ENCODE measurements at regions not wholly inside any gene's neighbourhood (a gene's known extent, or its start where the extent isn't known, plus 50 kb on each side); places are given as distances from the start of the nearest gene placed in this dataset.
"Not testable (repeated sequence)": the region's sequence is repeated elsewhere in the genome, so short reads cannot be mapped to it uniquely, and the experiment has no call there.

DNA sequence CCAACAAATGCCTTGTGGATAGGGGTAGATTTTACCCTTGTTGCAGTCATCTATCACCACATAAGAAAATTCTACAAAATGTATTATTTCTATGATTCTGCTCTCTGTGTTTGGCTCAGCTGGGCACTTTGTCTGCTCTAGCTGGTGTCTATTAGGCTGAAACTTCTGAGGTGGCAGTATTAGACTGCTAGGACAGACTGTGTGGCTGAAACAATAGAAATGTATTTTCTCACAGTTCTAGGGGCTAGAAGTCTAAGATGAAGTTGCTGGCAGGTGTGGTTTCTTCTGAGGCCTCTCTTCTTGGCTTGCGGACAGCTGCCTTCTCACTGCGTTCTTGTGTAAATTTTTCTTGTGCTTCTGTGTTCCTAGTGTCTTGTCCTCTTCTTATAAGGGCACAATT lies 1139.6 kb upstream of the LRRTM3 start:
- Histone ChIP-seq H3K27me3 (ENCODE audit: control insufficient read depth, insufficient read depth, low read length) (no peaks in the 10 kb centered on the region), H3K36me3 (ENCODE audit: control insufficient read depth, insufficient read depth, low read length) (no peaks in the 10 kb centered on the region), H3K4me3 (ENCODE audit: low read depth, low read length) (no peak overlapping the region)
- FAIRE-seq (no peak), DNase-seq (ENCODE audit: low read depth) (no peak)
- TF ChIP-seq, protein P1, sequence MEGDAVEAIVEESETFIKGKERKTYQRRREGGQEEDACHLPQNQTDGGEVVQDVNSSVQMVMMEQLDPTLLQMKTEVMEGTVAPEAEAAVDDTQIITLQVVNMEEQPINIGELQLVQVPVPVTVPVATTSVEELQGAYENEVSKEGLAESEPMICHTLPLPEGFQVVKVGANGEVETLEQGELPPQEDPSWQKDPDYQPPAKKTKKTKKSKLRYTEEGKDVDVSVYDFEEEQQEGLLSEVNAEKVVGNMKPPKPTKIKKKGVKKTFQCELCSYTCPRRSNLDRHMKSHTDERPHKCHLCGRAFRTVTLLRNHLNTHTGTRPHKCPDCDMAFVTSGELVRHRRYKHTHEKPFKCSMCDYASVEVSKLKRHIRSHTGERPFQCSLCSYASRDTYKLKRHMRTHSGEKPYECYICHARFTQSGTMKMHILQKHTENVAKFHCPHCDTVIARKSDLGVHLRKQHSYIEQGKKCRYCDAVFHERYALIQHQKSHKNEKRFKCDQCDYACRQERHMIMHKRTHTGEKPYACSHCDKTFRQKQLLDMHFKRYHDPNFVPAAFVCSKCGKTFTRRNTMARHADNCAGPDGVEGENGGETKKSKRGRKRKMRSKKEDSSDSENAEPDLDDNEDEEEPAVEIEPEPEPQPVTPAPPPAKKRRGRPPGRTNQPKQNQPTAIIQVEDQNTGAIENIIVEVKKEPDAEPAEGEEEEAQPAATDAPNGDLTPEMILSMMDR (IDR thresholded peaks at IDR 0.05; ENCODE audit: insufficient read depth, low read length, severe bottlenecking) = no peak

DNA sequence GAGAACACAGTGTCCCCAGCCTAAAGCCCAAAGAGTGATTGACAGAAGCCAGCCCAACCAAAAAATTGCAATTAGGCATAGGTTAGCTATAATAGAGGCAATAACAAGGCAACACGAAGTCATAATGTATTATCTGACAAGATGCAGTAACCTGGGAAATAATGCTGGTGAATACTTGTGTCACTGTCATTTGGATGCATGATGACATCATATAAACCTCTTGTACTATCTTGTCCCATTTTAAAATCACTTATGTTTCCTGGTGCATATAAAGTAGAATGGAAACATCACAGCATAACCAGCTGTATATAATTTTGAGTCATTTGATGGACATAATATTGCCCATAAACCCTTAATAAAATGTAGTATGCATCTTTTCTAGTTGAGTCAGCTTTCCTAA lies 1138.3 kb upstream of the LRRTM3 start:
- Histone ChIP-seq H3K36me3 (ENCODE audit: control insufficient read depth, insufficient read depth, low read length) (no peaks in the 10 kb centered on the region), H3K4me3 (ENCODE audit: low read depth, low read length) (no peak overlapping the region), H3K27me3 (ENCODE audit: control insufficient read depth, insufficient read depth, low read length) (no peaks in the 10 kb centered on the region)
- FAIRE-seq (no peak), DNase-seq (ENCODE audit: low read depth) (no peak)
- TF ChIP-seq, protein P1 (IDR thresholded peaks at IDR 0.05; ENCODE audit: insufficient read depth, low read length, severe bottlenecking) = no peak

DNA sequence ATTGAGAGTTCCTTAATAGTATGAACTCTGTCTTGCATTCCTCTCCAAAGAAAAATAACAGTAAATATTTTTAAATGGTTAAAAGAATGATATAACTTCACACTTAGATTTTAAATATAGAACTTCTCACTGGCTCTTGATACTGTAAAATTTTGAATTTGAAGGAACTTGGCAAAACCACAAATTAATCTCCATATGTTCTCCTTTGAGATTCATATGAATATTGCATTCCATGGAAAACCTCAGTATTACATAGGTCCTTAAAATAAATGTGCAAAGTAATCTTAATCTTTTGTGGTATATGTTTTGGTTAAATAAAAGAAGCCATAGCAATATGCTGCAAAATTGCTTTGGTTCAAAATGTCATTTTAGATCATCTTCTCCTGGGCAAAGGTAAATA lies 1137.6 kb upstream of the LRRTM3 start:
- Histone ChIP-seq H3K36me3 (ENCODE audit: control insufficient read depth, insufficient read depth, low read length) (no peaks in the 10 kb centered on the region), H3K27me3 (ENCODE audit: control insufficient read depth, insufficient read depth, low read length) (no peaks in the 10 kb centered on the region), H3K4me3 (ENCODE audit: low read depth, low read length) (no peak overlapping the region)
- no peak for DNase-seq (ENCODE audit: low read depth)
- no peak for FAIRE-seq
- TF ChIP-seq, protein P1 (IDR thresholded peaks at IDR 0.05; ENCODE audit: insufficient read depth, low read length, severe bottlenecking) = no peak

DNA sequence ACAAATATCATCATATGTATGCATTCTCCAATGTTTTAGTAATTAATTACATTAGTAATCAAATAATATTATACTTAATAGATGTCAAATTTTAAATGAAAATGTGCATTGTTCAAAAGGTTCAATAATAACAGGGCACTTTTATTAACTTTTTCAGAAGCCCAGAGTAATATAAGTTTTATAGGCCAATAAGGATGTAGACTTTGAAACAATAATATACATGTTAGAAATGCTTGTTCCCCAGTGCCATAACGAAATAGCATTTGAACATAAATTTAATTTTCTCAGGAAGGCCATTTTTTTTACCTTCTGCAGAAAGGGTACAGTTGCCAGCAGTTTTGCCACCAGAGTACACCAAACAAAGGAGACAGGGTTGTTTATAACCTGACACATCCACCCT lies 1133.9 kb upstream of the LRRTM3 start:
- Histone ChIP-seq H3K4me3 (ENCODE audit: low read depth, low read length) (no peak overlapping the region), H3K27me3 (ENCODE audit: control insufficient read depth, insufficient read depth, low read length) (no peaks in the 10 kb centered on the region), H3K36me3 (ENCODE audit: control insufficient read depth, insufficient read depth, low read length) (no peaks in the 10 kb centered on the region)
- FAIRE-seq (no peak), DNase-seq (ENCODE audit: low read depth) (no peak)
- TF ChIP-seq, protein P1 (IDR thresholded peaks at IDR 0.05; ENCODE audit: insufficient read depth, low read length, severe bottlenecking) = no peak

DNA sequence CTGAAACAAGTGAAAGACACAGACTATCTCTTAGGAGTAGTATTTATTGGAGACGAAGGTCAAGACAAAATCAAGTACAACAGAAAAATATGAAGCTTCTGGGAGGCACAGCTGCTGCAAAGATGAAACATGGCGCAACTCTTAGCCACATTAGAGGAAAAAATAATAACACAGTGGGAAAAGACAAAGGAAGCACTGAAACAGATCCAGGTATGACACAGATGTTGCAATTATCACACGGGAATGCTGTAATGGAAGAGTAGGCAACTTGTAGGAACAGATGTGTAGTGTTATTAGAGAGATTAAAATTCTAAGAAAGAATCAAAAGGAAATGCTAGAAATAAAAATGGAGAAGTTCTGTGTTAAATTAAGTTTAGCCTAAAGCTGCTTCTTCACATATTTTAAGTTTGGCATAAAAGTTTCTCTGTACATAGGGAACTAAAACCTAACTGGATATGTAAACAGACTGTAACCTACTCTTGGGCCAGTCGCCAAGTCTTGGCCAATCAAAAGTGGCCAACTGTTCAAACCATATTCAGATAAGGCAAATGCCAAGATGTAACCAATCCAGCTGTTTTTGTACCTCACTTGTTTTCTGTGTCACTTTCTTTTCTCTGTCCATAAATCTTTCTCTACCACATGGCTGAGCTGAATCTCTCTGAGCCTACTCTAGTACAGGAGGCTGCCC lies 1132.0 kb upstream of the LRRTM3 start:
- DNase-seq (ENCODE audit: low read depth) = peak; percentile 56
- FAIRE-seq = no peak
- Histone ChIP-seq H3K4me3 (ENCODE audit: low read depth, low read length) (no peak overlapping the region), H3K36me3 (ENCODE audit: control insufficient read depth, insufficient read depth, low read length) (no peaks in the 10 kb centered on the region), H3K27me3 (ENCODE audit: control insufficient read depth, insufficient read depth, low read length) (no peaks in the 10 kb centered on the region)
- TF ChIP-seq, protein P1 (IDR thresholded peaks at IDR 0.05; ENCODE audit: insufficient read depth, low read length, severe bottlenecking) = no peak

DNA sequence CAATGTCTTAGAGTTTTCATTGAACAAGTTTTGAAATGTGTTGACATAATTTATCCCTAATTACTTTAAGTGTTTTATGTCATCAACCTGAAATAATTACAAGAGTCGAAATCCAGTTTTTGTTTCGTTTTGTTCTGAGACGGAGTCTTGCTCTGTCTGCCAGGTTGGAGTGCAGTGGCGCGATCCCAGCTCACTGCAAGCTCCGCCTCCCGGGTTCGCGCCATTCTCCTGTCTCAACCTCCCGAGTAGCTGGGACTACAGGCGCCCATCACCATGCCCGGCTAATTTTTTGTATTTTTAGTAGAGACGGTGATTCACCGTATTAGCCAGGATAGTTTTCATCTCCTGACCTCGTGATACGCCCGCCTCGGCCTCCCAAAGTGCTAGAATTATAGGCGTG lies 1131.0 kb upstream of the LRRTM3 start:
- H3K27me3 ChIP-seq (ENCODE audit: control insufficient read depth, insufficient read depth, low read length); H3K4me3 ChIP-seq (ENCODE audit: low read depth, low read length); H3K36me3 ChIP-seq (ENCODE audit: control insufficient read depth, insufficient read depth, low read length); DNase-seq (ENCODE audit: low read depth); FAIRE-seq: not testable (repeated sequence)

All from bronchial epithelial cell (primary cell).